ENCODE measurements at regions not wholly inside any gene's neighbourhood (a gene's known extent, or its start where the extent isn't known, plus 50 kb on each side); places are given as distances from the start of the nearest gene placed in this dataset.

DNA sequence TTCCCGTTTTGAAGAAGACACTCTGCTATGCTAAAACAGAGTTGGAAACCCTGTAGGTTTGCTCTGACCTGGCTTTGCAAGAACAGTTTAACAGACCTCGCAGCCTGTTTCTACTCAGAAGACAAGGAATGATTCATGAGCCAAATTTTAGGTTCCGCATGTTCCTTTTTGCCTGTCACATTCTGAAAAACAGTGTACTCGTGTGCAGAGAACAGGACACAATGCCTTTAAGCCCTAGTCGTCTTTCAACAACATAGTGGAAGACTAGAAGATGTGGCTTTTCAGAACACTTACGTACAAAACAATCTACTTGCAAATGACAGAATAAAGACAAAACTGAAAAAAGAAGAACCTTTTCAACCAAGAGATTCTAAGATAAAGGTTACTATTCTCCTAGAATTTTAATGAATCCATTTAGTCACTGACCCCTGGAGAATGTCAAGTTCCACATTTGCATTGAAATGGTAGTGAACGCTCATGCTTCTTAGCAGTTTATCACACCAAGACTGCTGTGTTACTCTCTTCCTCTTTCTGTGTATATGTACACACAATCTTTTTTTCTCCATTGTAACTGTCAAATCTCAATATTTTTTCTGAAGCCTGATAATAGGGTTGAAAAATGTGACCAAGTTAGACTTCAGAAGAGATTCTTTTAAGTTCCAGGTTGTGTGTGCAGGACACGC, 220.7 kb upstream of the NRSN1 start:
- TF ChIP-seq GATA3 (IDR thresholded peaks at IDR 0.05; ENCODE audit: low read depth, low read length) (no peak), GATA2 (IDR thresholded peaks at IDR 0.05; ENCODE audit: low read depth, low read length) (no peak)

DNA sequence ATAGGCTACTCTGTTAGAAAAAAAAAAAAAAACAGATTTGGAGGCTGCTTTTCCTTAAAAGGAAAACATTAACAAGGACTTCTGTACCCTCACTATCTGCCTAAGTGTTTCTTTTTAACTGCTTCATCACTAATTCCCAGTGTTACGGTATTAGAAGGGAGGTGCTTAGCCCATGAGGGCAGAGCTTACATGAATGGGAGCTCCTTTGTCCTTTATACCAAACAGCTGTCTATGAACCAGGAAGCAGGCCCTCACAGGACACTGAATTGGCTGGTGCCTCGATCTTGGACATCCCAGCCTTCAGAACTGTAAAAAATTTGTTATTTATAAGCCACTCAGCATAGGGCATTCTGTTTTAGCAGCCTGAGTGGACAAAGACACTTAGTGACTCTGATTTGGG, 215.6 kb upstream of the NRSN1 start:
- TF ChIP-seq GATA3 (IDR thresholded peaks at IDR 0.05; ENCODE audit: low read depth, low read length): no peak
- no peak for TF ChIP-seq GATA2 (IDR thresholded peaks at IDR 0.05; ENCODE audit: low read depth, low read length)

DNA sequence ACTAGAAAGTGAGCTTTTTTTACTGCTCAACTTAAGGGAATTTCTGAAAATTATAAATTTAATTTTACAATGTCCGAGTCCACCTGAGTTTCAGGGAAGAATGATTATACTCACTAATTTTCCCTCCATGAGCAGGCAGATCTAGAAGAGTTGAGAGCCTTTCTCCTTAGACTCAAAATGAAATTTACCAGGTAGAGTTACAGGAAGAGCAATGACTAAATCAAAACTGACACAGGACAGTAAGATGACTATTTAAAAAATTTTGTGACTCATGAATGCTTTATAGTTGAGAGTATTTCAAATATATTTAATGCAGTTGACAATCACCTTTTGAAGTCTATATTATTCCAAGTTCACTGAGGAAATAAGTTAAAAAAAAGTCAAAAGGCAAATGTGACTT, 198.1 kb upstream of the NRSN1 start:
- no peak for TF ChIP-seq GATA3 (IDR thresholded peaks at IDR 0.05; ENCODE audit: low read depth, low read length)
- no peak for TF ChIP-seq GATA2 (IDR thresholded peaks at IDR 0.05; ENCODE audit: low read depth, low read length)

DNA sequence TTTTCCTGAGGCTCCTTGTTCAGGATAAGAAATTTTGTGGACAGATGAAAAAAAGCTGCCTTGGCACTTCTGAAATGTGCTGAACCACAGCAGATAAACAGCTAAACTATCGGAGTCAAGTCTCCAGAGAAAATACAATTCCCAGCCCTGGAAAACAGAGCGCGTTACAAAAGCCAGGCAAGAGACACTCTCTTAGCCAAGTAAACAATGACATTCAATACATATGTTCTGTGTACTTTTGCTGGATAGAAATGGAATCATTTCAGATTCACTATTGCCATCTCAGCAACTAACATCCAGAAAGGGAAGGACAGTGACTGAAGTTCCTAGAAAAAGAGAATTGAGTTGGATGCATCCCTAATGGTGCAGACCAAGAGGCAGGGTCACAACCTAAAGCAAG, 196.8 kb upstream of the NRSN1 start:
- TF ChIP-seq GATA2 (IDR thresholded peaks at IDR 0.05; ENCODE audit: low read depth, low read length) (no peak), GATA3 (IDR thresholded peaks at IDR 0.05; ENCODE audit: low read depth, low read length) (no peak)

DNA sequence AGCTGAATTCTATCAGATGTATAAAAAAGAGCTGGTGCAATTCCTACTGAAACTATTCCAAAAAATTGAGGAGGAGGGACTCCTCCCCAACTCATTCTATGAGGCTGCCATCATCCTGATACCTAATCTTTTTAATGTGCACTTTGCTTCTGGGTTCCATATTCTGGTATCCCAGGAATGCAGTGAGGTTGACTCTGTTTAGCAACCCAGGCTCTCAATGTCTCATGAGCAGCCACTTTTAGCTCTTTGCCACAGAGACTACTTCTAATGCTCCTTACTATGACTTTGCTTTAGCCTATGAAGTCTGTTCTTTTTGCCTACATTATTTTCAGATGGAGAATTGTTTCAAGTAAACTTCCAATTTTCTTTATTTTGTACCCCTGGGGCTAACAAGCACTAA, 185.5 kb upstream of the NRSN1 start:
- TF ChIP-seq GATA2 (IDR thresholded peaks at IDR 0.05; ENCODE audit: low read depth, low read length) (no peak), GATA3 (IDR thresholded peaks at IDR 0.05; ENCODE audit: low read depth, low read length) (no peak)

DNA sequence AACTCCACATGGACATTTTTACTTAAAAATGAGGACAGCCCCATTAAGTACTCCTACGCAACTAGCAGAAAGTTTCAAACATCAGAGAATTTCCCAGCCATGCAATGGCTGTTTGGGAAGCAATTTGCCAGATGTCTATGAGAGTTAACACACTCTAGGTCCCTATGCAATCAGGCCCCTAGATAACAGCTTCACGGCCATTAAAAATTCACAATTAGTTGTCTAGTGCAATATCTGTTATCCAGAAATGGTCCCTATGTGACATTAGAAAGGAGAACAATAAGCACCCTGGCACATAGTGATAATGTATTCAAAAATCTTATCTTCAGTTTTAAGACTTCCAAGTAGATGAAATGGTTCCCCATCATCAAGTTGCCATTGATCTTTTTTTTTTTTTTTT, 174.3 kb upstream of the NRSN1 start:
- TF ChIP-seq GATA2 (IDR thresholded peaks at IDR 0.05; ENCODE audit: low read depth, low read length): no peak
- no peak for TF ChIP-seq GATA3 (IDR thresholded peaks at IDR 0.05; ENCODE audit: low read depth, low read length)

DNA sequence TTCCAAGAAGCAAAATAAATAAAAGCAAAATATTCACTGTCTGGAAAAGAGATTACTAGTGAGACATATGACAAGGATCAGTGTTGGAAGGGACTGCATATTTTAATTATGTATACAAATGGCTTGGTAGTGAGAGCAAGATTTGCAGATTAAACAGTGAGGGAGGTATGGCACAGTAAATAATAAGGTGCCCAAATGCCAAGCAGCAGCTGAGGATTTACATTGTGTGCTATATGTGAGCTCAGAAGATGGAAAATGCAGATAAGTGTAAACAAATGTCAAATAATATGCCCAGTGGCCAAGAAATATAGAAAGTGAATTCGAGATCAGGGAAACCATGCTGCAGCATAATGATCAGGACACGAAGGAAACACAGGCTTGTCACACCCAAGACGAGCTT, 173.8 kb upstream of the NRSN1 start:
- no peak; the same call in 1 of the 2 replicates for TF ChIP-seq GATA2 (IDR thresholded peaks at IDR 0.05; ENCODE audit: low read depth, low read length)
- no peak for TF ChIP-seq GATA3 (IDR thresholded peaks at IDR 0.05; ENCODE audit: low read depth, low read length)

DNA sequence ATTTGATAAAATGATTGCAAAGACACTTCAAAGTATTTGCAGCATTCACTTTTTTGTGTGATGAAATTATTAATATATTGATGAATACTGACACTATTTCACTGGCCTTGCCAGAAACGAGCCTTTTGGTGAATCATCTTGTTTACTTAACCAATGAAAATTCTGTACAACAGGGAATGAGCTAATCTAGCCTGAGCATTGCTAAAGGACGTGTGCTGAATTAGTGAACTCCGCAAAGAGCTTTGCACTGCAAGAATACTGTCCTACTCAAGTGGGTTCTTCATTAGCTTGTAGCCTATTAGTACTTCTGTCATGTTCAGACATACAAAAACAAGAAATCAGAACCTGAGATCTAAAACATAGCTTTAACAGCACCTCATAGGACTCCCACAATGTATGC, 172.0 kb upstream of the NRSN1 start:
- no peak for TF ChIP-seq GATA3 (IDR thresholded peaks at IDR 0.05; ENCODE audit: low read depth, low read length)
- no peak for TF ChIP-seq GATA2 (IDR thresholded peaks at IDR 0.05; ENCODE audit: low read depth, low read length)

DNA sequence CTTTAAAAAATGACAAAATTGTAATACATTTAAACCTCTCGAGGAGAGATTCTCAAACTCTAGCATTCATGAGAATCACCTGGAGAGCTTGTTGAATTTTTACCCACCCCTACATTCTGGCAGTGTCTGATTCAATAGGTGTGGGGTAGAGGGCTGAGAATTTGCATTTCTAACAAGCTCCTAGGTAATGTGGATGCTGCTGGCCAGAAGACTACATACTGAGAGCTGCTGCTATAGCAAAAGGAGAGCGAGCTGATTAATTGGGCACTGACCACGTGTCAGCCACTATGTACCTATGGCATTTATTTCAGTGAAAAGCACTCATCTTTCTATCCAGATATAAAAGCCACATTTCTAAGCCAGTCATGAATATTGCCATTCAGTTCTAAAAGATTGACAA, 169.0 kb upstream of the NRSN1 start:
- no peak for TF ChIP-seq GATA3 (IDR thresholded peaks at IDR 0.05; ENCODE audit: low read depth, low read length)
- TF ChIP-seq GATA2 (IDR thresholded peaks at IDR 0.05; ENCODE audit: low read depth, low read length): no peak

DNA sequence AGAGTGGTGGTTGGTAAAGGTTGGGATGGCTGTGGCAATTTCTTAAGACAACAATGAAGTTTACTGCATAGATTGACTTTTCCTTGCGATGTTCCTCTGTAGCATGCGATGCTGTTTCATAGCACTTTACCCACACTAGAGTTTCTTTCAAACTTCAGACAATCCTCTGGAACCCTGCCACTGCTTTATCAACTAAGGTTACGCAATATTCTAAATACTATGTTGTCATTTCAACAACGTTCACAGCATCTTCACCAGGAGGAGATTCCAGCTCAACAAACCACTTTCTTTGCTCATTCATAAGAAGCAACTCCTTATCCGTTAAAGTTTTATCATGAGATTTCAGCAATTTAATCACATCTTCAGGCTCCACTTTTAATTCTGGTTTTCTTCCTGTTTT, 161.2 kb upstream of the NRSN1 start:
- TF ChIP-seq GATA3 (IDR thresholded peaks at IDR 0.05; ENCODE audit: low read depth, low read length): no peak
- TF ChIP-seq GATA2 (IDR thresholded peaks at IDR 0.05; ENCODE audit: low read depth, low read length): no peak

DNA sequence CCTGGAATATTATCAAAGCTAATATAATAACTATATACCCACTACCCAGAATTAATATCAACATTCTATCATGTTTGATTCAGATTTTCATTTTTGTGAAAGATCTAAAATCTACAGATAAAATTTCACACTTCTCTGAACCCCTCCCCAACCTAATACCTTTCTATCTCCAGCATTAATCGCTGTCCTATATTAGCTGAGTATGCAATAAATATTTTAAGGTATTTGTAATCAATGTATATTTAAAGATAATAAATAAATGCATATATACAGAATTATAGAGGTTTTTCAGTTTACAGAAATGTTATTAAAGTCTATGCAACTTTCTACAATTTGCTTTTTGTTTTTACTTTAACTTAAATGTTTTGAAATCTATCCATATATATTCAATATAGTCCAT, 156.7 kb upstream of the NRSN1 start:
- no peak for TF ChIP-seq GATA3 (IDR thresholded peaks at IDR 0.05; ENCODE audit: low read depth, low read length)
- no peak for TF ChIP-seq GATA2 (IDR thresholded peaks at IDR 0.05; ENCODE audit: low read depth, low read length)

DNA sequence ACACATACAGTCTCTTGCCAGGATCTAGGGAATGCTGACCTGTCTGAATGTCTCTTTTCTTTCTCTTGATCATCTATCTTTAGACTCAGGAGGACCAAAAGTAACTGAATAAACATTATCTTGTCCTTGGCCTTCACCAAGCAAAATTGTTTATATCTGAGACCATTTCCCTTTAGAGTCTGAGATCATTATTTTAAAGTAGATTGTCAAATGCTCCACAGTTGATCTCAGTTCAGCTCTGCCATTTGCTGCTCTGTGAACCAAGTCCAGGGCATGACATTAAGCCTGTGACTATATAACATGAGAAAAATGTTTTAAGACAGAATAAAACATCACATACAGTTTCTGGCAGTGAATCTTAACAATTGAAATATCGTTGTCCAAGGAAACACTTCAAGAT, 148.3 kb upstream of the NRSN1 start:
- TF ChIP-seq GATA2 (IDR thresholded peaks at IDR 0.05; ENCODE audit: low read depth, low read length) (no peak), GATA3 (IDR thresholded peaks at IDR 0.05; ENCODE audit: low read depth, low read length) (no peak)

DNA sequence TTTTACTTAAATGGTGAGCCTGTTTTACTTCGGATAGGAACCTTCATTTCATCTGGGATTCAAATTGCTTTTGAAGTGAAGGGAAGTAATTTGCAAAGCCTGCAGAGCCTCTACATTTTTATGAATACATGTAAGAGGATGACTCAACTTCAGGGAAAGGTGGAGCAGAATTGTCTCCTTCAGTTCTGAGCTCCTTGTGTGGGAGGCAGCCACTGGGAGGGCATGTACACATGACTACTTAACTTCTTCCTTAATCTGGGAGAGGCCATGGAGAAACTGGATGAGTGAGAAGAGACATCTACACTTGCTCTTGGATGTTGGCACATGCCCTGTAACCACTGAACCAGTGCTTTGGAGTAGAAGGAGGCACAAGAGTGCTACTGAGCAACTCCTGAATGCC, 145.1 kb upstream of the NRSN1 start:
- no peak for TF ChIP-seq GATA3 (IDR thresholded peaks at IDR 0.05; ENCODE audit: low read depth, low read length)
- TF ChIP-seq GATA2 (IDR thresholded peaks at IDR 0.05; ENCODE audit: low read depth, low read length): no peak

DNA sequence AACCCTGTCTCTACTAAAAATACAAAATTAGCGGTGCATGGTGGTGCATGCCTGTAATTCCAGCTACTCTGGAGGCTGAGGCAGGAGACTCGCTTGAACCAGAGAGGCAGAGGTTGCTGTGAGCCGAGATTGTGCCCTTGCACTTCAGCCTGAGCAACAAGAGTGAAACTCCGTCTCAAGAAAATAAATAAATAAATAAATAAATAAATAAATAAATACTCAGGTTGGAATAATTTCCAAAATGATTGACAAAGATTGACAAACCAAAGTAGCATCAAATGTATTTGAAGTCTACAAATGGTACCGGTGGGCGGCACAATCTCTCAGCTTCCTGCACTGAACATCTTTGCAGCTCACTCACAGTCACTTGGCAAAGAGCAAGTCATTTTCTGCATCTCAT, 144.1 kb upstream of the NRSN1 start:
- no peak for TF ChIP-seq GATA2 (IDR thresholded peaks at IDR 0.05; ENCODE audit: low read depth, low read length)
- TF ChIP-seq GATA3 (IDR thresholded peaks at IDR 0.05; ENCODE audit: low read depth, low read length): no peak

DNA sequence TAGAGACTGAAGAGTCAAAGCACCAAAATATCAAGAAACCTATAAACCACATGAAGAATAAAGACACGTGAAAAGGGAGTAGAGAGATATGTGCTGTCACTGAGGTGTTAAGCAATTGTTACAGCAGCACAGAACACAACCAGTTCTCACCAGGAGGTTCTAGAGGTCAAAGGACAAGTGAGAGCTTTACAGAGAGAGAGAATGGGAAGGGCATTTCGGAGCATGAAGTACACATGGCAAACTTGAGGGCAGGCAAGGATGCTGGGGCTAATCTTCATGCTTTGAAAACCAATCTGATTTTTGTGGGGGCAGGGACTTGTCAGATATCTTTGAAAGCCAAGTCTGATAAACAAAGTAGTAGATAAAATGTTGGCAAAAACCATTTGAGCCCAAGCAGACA, 142.3 kb upstream of the NRSN1 start:
- TF ChIP-seq GATA2 (IDR thresholded peaks at IDR 0.05; ENCODE audit: low read depth, low read length): no peak
- TF ChIP-seq GATA3 (IDR thresholded peaks at IDR 0.05; ENCODE audit: low read depth, low read length): no peak

DNA sequence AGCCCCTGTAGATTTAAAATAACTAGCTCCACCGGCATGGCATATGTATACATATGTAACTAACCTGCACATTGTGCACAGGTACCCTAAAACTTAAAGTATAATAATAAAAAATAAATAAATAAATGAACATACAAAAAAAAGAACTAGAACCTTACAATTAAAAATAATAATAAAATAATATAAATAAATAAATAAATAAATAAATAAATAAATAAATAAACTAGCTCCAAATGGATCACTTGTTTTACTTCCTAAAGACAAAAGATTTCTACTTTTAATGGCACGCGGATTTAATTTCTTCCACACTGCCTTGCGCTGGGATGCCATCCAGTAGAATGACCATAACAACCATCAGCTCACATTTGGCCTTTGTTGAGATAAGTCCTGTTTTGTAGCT, 141.0 kb upstream of the NRSN1 start:
- TF ChIP-seq GATA3 (IDR thresholded peaks at IDR 0.05; ENCODE audit: low read depth, low read length) (no peak), GATA2 (IDR thresholded peaks at IDR 0.05; ENCODE audit: low read depth, low read length) (no peak)
